RWPE1 (cell line): ENCODE measurements at regions not wholly inside any gene's neighbourhood (a gene's known extent, or its start where the extent isn't known, plus 50 kb on each side); places are given as distances from the start of the nearest gene placed in this dataset.
A peak's percentile ranks its signal among the peaks of the same experiment; 100 is the strongest.

ENCODE experiments used
- CTCF ChIA-PET: fragments of 350-600 bp; sonication (Branson Sonifier 250); formaldehyde crosslinking; extraction: SDS; loops from one replicate; lab custom pipeline; 2021; lab: Yijun Ruan, JAX
- POLR2A ChIA-PET: fragments of 400-600 bp; formaldehyde crosslinking; extraction: SDS; loops from one replicate; lab custom pipeline; 2020; ENCODE audit warnings: antibody characterized with exemption; ENCODE audit not compliant: low non-redundant PET; lab: Yijun Ruan, JAX
- DNase-seq: peaks from one replicate; pipeline ENCODE4 v3.0.0; 2012; ENCODE audit warnings: low spot score
- H3K27ac ChIP-seq: fragments of 450-650 bp; 2 replicates; pipeline ENCODE4 v1.5.1; 2017
- TF ChIP-seq, protein P1 (sequence below): fragments of 450-650 bp; conservative IDR thresholded peaks from 2 replicates; pipeline ENCODE4 v1.5.1; 2017; ENCODE audit warnings: low read depth, mild to moderate bottlenecking

DNA sequence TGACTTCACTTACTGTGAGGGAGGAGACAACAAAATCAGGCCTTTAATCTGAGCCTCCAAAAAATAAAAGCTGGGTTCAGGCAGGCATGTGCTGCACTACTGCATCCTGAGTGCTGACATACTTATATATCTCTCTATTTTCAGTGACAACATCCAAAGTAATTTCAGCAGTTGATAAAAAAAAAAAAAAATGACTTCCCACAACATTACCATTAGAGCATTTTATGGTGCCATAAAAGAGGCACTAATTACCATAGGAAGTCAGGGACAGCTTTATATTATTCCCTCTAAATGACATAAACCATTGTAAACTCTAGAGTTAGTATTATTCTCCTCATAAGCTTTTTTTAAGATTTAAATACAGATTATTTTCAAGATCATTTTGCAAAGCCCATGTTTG, 346.1 kb downstream of the SLCO4C1 start:
- no peak overlapping the region for H3K27ac ChIP-seq
- DNase-seq, result no peak
- CTCF ChIA-PET, result interaction anchor here (1.3 kb wide), 1 partner anchor 28 kb away, joined by 4 read pairs; no protein-coding TSS in a partner anchor
- TF ChIP-seq, protein P1, sequence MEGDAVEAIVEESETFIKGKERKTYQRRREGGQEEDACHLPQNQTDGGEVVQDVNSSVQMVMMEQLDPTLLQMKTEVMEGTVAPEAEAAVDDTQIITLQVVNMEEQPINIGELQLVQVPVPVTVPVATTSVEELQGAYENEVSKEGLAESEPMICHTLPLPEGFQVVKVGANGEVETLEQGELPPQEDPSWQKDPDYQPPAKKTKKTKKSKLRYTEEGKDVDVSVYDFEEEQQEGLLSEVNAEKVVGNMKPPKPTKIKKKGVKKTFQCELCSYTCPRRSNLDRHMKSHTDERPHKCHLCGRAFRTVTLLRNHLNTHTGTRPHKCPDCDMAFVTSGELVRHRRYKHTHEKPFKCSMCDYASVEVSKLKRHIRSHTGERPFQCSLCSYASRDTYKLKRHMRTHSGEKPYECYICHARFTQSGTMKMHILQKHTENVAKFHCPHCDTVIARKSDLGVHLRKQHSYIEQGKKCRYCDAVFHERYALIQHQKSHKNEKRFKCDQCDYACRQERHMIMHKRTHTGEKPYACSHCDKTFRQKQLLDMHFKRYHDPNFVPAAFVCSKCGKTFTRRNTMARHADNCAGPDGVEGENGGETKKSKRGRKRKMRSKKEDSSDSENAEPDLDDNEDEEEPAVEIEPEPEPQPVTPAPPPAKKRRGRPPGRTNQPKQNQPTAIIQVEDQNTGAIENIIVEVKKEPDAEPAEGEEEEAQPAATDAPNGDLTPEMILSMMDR, result no peak
- POLR2A ChIA-PET, result no interaction called here

DNA sequence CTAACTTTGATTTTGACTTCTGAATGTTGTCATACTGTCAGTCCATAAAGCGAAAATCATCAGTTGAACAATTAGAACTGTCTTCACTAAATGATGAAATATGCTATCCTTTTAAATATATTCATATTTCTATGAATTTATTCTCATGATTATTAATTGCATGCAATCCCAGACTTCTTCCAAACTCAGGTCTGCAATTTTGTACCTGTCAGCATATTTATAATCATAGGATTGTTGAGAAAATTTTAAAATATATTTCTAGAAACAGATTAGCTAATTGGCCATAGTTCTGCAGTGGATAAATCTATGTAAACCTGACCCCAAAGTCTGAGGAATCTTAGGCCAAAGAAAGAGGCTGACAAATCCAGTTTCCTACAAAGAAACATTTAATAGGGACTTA, 347.5 kb downstream of the SLCO4C1 start:
- POLR2A ChIA-PET, result no interaction called here
- H3K27ac ChIP-seq, result no peak overlapping the region
- no peak for DNase-seq
- CTCF ChIA-PET, result interaction anchor here (1.3 kb wide), 1 partner anchor 29 kb away, joined by 4 read pairs; no protein-coding TSS in a partner anchor
- TF ChIP-seq, protein P1, result no peak

GRCh38 chr5:101943784-101944183, 352.3 kb downstream of the SLCO4C1 start:
- no peak for DNase-seq
- CTCF ChIA-PET, result interaction anchor here (0.5 kb wide), 1 partner anchor 10 kb away, joined by 4 read pairs; no protein-coding TSS in a partner anchor
- POLR2A ChIA-PET, result no interaction called here

DNA sequence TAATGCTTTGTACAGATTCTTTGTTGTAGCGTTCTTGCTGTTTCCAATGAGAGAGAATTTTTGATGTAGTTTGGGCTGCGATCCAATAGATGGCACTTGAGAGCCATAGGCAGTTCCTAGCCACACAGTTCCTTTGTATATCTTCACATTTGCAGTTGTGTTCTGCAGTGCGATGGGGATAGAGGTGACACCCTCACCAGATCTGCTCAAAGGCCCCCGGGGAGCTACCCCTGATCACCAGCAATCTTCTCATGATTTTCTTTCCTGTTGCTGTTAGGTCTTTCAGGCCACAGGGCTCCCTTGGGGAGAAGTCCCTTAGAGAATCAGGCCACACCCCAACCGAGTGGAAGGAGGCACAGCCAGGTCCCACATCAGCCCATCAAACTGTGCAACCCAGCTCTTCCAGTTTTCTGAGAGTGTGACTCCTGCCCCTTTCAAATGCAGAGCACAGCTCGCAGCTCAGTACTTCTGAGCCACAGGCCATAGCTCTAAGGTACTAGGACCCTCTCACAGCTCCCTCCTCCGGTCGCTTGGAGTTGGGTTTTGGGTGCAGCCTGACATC, 353.7 kb downstream of the SLCO4C1 start:
- ChIA-PET POLR2A (interaction anchor here (0.6 kb wide), 1 partner anchor 10 kb away, joined by 3 read pairs; no protein-coding TSS in a partner anchor), CTCF (interaction anchor here (0.6 to 0.7 kb wide), 4 partner anchors 58 to 299 kb away, joined by 3 to 5 read pairs (median 4); no protein-coding TSS in a partner anchor)
- TF ChIP-seq, protein P1, result peak; percentile 56
- peak; percentile 8 for DNase-seq
- H3K27ac ChIP-seq, result no peak overlapping the region

More at GRCh38 chr5:101943784-101944183, 352.3 kb downstream of the SLCO4C1 start:
- TF ChIP-seq, protein P1, result no peak
- H3K27ac ChIP-seq, result no peak overlapping the region

DNA sequence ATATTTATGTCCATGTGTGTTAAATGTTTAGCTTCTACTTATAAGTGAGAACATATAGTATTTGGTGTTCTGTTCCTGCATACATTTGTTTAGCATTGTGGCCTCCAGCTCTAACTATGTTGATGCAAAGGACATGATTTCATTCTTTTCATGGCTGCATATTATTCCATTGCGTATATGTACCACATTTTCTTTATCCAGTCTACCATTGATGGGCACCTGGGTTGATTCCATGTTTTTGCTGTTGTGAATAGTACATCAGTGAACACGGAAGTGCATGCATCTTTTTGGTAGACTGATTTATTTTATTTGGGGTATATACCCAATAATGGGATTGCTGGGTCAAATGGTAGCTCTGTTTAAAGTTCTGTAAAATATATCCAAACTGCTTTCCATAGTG, 359.0 kb downstream of the SLCO4C1 start:
- no peak for DNase-seq
- TF ChIP-seq, protein P1, result no peak
- ChIA-PET POLR2A (no interaction called here), CTCF (no interaction called here)
- H3K27ac ChIP-seq, result no peak overlapping the region

GRCh38 chr5:101935086-101935485, 361.0 kb downstream of the SLCO4C1 start:
- ChIA-PET POLR2A (no interaction called here), CTCF (no interaction called here)
- DNase-seq, result no peak
- no peak overlapping the region for H3K27ac ChIP-seq
- TF ChIP-seq, protein P1, result no peak
